GM18951 (cell line): ENCODE measurements at regions not wholly inside any gene's neighbourhood (a gene's known extent, or its start where the extent isn't known, plus 50 kb on each side); places are given as distances from the start of the nearest gene placed in this dataset.

ENCODE experiments used
- POLR2A ChIP-seq: IDR thresholded peaks from 4 replicates; pipeline ENCODE4 v1.6.1; 2011; ENCODE audit warnings: mild to moderate bottlenecking; ENCODE audit not compliant: insufficient read length, insufficient read depth; ENCODE audit errors: extremely low read depth
- in situ Hi-C: fragments of 300-500 bp; cut with MboI; formaldehyde crosslinking; loops from one replicate; pipeline ENCODE4 v1.12.0; 2022; ENCODE audit warnings: low sequenced_read_pairs, mixed read lengths, inconsistent platforms; ENCODE audit not compliant: unreplicated experiment

- in situ Hi-C loops: loop anchor here (25.0 kb wide), 1 partner anchor 194 kb away; the partner anchor contains the start of genes BANF2 and RRBP1
Observed at GRCh38 chr20:17881741-17882064, 86.9 kb downstream of the SNX5 start.

DNA sequence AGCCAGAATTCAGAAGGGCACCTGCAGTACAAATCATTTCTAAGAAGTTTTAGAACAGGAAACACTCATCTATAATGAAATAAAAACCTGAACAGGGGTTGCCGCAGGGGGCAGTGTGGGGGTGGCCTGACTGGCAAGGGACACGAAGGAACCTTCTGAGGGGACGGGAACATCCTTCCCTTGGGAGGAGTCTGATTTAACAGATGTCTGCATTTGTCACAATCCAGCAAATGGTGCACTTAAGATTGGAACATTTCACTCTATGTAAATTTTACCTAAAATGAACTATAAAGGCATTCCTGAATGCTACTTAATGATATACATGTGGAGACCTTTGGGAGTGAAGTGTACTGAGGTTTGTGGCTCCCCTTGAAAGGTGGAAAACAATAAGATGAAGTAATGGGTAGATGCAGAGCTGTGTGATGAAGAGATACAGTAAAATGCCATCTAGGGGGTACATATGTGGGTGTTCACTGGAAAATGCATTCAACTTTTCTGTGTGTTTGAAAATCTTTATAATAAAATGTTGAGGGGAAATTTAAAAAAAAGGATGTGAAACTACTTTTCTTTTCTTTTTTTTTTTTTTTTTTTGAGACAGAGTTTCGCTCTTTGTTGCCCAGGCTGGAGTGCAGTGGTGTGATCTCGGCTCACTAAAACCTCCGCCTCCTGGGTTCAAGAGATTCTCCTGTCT lies 89.5 kb downstream of the SNX5 start:
- TF ChIP-seq POLR2A: no peak
- in situ Hi-C loops: loop anchor here (25.0 kb wide), 1 partner anchor 192 kb away; the partner anchor contains the start of genes BANF2 and RRBP1

More at GRCh38 chr20:17881741-17882064, 86.9 kb downstream of the SNX5 start:
- no peak for TF ChIP-seq POLR2A

GRCh38 chr20:17878069-17878911 lies 90.3 kb downstream of the SNX5 start:
- TF ChIP-seq POLR2A: no peak

GRCh38 chr20:17875981-17876385 lies 92.6 kb downstream of the SNX5 start:
- in situ Hi-C loops: loop anchor here (25.0 kb wide), 1 partner anchor 189 kb away; the partner anchor contains the start of genes BANF2 and RRBP1
- TF ChIP-seq POLR2A: no peak

More at GRCh38 chr20:17878069-17878911, 90.3 kb downstream of the SNX5 start:
- in situ Hi-C loops: loop anchor here (25.0 kb wide), 1 partner anchor 191 kb away; the partner anchor contains the start of genes BANF2 and RRBP1

DNA sequence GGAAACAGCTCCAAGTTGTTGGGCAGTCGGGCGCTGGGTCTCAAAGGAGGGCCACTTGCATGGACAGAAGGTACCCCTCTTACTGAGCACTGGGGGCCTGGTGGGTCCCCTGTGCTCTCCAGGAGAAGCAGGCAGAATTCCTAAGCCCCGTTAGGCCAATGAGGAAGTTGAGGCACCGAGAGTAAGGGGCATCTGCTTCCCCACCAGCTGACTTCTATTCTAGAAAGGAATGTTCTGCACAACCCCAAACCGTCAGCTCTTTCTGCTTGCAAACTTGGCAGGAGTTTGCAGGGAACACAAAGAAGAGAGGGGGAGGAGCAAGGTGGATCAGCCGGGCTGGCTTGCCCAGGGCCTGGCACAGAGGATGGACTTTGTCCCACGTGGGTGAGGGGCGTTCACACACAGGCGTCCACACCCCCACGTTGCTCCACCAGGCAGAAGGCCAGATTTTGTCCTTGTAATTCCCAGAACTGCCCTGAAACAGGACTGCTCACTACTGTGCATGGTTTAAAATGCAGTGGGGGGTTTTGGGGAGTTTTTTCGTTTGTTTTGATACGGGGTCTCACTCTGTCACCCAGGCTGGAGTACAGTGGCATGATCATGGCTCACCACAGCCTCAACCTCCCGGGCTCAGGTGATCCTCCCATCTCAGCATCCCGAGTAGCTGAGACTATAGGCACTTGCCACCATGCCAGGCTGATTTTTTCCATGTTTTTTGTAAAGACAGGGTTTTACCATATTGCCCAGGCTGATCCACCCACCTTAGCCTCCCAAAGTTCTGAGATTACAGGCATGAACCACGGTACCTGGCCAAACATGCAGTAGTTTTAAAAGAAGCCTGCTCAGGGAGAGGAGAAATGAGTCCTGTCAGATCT lies 93.3 kb downstream of the SNX5 start:
- TF ChIP-seq POLR2A: no peak
- in situ Hi-C loops: loop anchor here (25.0 kb wide), 1 partner anchor 188 kb away; the partner anchor contains the start of genes BANF2 and RRBP1

DNA sequence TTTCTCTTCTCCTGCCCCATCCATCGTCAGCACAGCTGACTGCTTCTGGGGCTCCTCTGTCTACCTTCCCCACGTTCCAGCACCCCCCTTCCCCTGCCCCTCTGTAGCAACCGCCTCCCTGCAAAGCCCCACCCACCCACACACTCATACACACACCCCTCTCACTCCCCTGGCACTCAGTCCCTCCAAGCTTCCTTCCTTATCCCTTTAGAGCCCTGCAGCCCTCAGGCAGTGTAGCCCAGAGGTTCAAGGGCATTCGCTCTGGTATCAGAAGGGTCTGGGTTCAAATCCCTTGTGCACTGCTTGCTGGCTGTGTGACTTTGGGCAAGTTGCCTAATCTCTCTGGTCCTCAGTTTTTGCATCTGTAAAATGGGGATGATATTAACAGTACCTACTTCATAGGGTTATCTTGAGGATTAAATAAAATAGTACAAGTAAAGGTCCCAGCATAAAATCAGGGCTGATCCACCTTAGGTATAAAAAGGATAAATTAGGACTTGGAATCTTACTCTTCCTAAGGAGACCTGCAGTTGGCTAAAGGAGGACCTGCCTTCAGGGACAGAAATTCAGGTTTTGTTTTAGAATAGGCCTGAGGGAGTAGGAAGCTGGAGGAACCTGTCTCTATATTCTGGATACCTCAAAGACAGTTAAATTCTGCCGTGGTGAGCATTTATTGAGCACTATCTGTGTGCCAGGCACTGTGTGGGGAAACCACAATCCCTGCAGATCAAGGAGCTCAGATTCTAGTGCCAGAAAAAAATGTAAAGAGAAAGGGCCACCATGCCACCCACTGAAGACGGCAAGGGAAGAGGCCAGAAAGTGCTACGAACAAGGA lies 94.1 kb downstream of the SNX5 start:
- no peak for TF ChIP-seq POLR2A
- in situ Hi-C loops: loop anchor here (25.0 kb wide), 1 partner anchor 187 kb away; the partner anchor contains the start of genes BANF2 and RRBP1

DNA sequence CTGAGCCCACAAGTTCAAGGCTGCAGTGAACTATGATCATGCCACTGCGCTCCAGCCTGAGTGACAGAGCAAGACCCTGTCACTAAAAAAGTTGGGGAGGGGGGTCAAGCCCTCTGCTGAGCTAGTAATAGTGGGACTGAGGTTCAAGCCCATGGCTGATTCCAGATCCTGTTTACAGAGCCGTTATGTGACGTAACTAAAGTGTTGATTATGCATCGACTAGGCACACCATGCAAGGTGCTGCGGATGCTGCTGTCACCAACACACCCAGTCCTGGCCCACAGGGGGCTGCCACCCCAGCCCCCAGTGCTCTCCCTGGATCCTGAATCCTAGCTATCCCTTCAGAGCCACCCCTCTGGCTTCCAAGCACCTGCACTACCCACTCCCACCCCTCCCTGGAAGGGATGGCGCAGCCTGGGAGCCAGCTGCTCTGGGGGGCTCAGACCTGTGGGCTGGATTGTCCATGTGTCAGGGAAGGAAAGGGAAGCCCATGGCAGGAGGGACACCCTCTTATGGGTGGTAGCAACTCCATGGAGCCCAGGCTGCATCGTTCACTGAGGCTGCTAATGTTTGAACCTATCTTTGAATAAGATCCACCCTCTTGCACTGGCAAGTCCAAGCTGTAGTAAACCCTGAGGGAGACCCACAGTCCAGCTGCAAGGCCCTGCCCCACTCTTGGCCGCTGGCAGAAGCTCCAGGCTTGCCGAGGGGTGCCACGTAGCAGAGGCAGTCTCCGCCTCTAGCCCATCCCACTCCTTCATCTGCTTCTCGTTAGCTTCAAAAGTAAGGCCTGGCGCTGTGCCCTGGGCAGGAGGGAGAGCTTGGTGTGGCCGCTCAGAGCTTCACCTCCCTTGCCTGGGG lies 95.0 kb downstream of the SNX5 start:
- no peak for TF ChIP-seq POLR2A
- in situ Hi-C loops: no loop called here

DNA sequence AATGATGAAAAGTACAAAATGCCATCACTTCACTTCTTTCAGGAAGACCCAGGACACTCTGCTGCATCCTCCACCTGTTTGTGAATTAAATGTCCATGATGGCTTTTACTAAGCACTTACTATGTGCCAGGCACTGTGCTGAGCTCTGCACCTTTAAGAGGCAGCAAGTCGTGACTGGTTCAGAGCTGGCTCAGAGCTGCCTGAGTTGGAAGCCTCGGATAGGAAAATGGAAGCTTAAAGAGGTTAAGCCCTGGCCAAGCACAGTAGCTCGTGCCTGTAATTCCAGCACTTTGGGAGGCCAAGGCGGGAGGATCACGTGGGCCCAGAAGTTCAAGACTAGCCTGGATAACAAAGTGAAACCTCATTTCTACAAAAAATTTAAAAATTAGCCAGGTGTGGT lies 95.6 kb downstream of the SNX5 start:
- in situ Hi-C loops: no loop called here
- TF ChIP-seq POLR2A: no peak

- in situ Hi-C loops: no loop called here
- TF ChIP-seq POLR2A: no peak
Observed at GRCh38 chr20:17872434-17872833, 96.2 kb downstream of the SNX5 start.

DNA sequence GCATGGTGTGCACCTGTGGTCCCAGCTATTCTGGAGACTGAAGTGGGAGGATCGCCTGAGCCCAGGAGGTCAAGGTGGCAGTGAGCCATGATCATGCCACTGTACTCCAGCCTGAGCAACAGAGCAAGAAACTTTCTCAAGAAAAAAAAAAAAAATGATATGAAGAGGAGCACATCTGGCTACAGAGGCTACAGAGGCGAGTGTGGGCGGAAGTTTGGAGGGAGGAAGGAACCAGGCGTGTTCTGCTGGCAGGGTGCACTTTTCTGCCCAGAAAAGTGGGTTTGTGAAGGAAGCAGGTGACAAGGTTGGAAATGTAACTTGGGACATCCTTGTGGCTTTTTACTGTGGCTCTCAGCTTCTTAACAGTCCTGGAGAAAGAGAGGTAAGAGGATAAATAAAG lies 96.7 kb downstream of the SNX5 start:
- in situ Hi-C loops: no loop called here

DNA sequence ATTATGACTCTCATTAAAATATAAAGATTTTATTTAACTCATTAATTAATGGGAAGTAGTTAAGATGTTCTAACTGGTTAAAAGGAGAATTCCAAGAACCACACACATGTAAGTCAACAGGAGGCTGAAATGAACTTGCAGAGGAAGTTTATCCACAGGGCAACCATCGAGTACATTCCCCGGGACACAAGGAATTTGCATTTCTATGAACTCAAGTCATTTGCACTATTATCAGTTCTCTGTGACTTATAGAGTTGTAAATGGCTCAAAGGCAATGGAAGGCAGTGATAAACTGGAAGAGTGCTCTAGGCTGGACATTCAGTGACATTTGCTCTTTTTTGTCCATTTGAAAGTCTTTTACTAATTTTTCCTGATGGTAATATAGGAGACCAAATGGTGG lies 97.4 kb downstream of the SNX5 start:
- TF ChIP-seq POLR2A: no peak
- in situ Hi-C loops: no loop called here

More for the DNA sequence above, 96.7 kb downstream of the SNX5 start:
- no peak for TF ChIP-seq POLR2A
